Activated CD4-positive, alpha-beta T cell treated with anti-CD3 and anti-CD28 coated beads, Interleukin-10, Interleukin-2, amounts not matched to agents 100 ng/mL and 50 ng/mL, durations not matched to agents 16 hours and 8 hours (primary cell): ENCODE measurements at regions not wholly inside any gene's neighbourhood (a gene's known extent, or its start where the extent isn't known, plus 50 kb on each side); places are given as distances from the start of the nearest gene placed in this dataset.
"Not testable (repeated sequence)": the region's sequence is repeated elsewhere in the genome, so short reads cannot be mapped to it uniquely, and the experiment has no call there.

Experiments used
- DNase-seq: peaks from one replicate; pipeline ENCODE4 v3.0.0-alpha.2; 2020

GRCh38 chr15:77896147-77897112, 181.1 kb downstream of the TBC1D2B start:
- DNase-seq = not testable (repeated sequence)

GRCh38 chr15:77895742-77896141, 181.8 kb downstream of the TBC1D2B start:
- DNase-seq = no peak

- DNase-seq = not testable (repeated sequence)
These were observed 182.4 kb downstream of the TBC1D2B start for GRCh38 chr15:77895145-77895544.

- not testable (repeated sequence) for DNase-seq
These were observed 183.6 kb downstream of the TBC1D2B start for GRCh38 chr15:77893671-77894640.

- DNase-seq = not testable (repeated sequence)
These were observed 184.3 kb downstream of the TBC1D2B start for GRCh38 chr15:77893246-77893645.

GRCh38 chr15:77892335-77892734, 185.2 kb downstream of the TBC1D2B start:
- DNase-seq = no peak

- not testable (repeated sequence) for DNase-seq
These were observed 185.6 kb downstream of the TBC1D2B start for GRCh38 chr15:77891862-77892261.

GRCh38 chr15:77890911-77891801, 186.4 kb downstream of the TBC1D2B start:
- not testable (repeated sequence) for DNase-seq

- DNase-seq = not testable (repeated sequence)
These were observed 187.4 kb downstream of the TBC1D2B start for GRCh38 chr15:77889828-77890725.

- DNase-seq = no peak
These were observed 188.3 kb downstream of the TBC1D2B start for GRCh38 chr15:77889009-77889806.

- not testable (repeated sequence) for DNase-seq
These were observed 189.7 kb downstream of the TBC1D2B start for GRCh38 chr15:77887563-77888429.

GRCh38 chr15:77886805-77887448, 190.6 kb downstream of the TBC1D2B start:
- DNase-seq = no peak

GRCh38 chr15:77885877-77886500, 191.5 kb downstream of the TBC1D2B start:
- not testable (repeated sequence) for DNase-seq

- not testable (repeated sequence) for DNase-seq
These were observed 194.5 kb downstream of the TBC1D2B start for GRCh38 chr15:77883012-77883411.

GRCh38 chr15:77881950-77882349, 195.6 kb downstream of the TBC1D2B start:
- DNase-seq = no peak

GRCh38 chr15:77881535-77881934, 196.0 kb downstream of the TBC1D2B start:
- DNase-seq = not testable (repeated sequence)

GRCh38 chr15:77879466-77879865, 198.0 kb downstream of the TBC1D2B start:
- DNase-seq = not testable (repeated sequence)
